Renal cortex interstitium (tissue), 11 donors: ENCODE measurements at regions not wholly inside any gene's neighbourhood (a gene's known extent, or its start where the extent isn't known, plus 50 kb on each side); places are given as distances from the start of the nearest gene placed in this dataset.

Source experiments
- DNase-seq, 11 donors: peaks; one replicate each; pipeline ENCODE4 v3.0.0-alpha.2; 2013; ENCODE audit warnings: low read depth in 9 of 11, low spot score in 4 of 11; ENCODE audit errors: extremely low read depth in 1 of 11

DNA sequence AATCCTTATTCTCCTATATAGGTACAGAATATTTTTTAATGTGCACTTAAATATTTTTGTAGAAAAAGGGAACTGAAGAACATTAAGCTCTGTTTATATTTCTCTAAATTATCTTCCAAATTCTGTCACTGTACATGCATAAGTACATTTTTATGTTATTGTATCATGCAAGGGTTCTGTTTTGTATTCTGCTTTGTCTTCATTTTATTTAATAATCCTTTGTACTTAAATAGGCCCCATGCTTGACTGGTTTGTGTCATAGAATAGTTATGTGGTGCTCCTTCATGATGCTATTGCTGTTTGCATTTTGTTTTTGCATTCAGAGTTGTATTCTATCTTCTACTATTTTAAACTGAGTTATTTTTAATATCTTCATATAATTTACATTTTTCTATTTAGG is 111.9 kb upstream of the EDNRA start:
- DNase-seq, result no peak

DNA sequence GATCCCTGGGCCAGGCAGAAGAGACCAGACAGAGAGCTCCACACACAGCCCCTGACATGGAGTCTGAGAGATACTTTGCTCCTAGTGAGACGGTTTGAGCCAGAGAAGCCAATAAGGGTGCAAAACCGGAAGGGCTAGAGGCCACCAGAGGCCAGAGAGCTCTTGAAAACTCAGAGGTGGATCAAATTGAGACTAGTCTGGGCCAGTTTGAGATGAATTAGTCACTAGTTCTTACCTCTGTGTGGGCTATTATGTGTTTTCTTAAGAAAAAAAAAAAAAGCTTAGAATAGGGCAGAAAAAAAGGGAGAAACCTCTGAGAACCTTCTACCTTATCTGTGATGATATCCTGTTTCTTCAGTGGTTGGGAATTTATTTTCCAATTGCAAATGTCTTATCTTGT is 110.4 kb upstream of the EDNRA start:
- no peak for DNase-seq

DNA sequence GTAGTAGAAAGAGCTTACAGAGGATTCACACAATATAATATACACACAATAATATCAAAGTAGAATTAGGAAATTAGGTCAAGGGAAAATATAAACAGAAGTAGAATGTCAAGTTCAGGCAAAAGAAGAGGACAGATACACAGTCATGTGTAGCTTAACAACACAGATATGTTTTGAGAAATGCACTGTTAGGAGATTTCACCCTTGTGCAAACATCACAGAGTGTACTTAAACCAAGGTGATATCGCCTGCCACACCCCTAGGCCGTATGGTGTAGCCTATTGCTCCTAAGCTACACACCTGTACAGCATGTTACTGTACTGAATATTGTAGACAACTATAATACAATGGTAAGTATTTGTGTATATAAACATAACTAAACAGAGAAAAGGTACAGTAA is 110.0 kb upstream of the EDNRA start:
- no peak for DNase-seq

DNA sequence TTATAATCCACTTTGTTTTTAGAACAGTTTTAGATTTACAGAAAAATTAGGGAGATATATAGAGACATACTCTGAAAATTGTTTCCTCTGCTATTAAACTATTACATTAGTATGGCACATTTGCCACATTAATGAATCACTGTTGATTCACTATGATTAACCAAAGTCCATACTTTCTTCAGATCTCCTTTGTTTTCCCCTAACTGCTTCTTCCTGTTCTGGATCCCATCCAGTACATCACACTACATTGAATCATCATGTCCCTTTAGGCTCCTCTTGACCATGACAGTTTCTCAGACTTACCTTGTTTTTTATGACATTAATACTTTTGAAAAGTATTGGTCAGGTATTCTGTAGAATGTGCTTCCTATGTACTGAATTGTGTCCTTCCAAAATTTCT is 109.2 kb upstream of the EDNRA start:
- DNase-seq, result no peak

DNA sequence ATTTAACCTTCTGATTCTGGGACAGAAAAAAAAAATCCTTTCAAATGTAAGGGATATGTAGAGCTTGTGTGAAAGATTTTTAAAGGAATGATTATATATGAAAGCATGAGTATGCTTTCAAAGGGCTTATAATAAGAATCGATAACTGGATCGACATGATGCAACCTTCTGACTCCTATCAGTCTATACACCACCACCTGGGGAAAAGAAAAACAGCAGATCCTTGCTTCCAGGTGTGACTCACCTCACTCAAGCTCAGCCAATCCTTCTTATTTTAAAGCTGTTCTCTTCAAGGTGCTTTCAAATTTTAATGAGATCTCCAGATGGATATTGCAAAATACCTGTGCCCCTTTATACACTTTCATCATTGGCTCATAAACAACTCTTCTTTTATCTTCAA is 102.1 kb upstream of the EDNRA start:
- DNase-seq, result no peak

DNA sequence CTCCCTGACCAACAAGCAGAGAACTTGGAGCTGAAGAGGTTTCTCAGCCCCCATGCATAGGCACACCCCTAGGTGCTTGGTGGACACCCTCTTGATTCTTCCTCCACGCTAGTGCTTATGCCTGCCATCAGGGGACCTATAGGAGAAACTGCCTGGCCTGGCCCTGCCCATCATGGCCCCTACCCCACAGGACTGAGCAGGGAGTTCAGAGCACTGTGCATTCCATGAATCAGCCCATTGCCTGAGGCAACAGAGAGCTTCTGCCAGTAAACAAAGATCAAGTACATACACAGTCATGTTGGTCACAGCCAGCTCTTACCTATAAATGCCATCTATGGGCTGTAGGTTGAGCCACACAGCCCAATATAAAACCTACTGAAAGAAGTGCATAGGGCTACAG is 99.1 kb upstream of the EDNRA start:
- no peak for DNase-seq

DNA sequence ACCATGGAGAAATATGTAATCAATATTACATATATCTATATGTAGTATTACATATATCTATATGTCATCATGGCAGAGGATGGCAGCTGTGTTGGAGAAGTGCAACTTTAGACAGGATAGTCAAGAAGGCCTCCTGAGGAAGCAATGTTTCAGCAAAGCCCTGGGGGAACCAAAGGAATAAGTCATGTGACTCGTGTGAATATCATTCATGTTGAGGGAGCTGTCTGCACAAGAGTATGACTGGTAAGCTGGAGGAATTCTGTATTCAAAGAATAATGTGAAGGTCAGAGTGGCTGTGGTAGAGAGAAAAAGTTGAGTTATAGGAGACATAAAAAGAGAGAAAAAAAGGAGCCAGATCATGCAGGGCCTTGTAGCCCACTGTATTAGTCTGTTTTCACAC is 92.9 kb upstream of the EDNRA start:
- DNase-seq, result no peak

DNA sequence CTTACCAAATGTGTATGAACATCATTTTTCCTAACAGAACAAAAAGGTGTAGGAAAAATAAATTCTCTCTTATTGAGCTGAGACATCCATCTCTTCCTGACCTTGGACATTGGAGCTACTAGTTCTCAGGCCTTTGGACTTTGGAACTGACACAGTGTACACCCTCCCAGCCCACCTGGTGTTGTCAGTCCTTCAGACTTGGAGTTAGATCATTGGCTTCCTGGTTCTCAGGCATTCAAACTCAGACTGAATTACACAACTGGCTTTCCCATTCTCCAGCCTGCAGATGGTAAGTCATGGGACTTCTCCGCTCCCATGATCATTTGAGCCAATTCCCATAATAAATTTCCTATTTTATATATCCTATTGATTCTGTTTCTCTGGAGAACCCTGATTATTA is 84.8 kb upstream of the EDNRA start:
- DNase-seq, result no peak

DNA sequence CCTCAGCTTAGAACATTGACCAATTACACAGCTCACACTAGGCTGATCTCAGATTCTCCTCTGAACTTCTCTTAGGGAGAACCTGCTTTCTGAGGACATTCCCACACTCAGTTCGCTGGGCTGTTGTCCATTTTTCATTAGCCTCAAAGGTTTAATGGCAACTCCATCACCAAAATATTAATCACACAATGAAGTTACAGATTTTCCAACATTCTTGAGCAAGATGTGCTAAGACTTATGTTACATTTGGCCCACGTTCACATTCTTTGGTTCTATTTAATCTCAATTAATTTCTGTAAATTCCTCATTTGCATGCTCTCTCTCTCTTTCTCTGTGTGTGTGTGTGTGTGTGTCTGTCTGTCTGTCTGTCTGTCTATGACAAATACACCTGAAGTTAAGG is 82.3 kb upstream of the EDNRA start:
- DNase-seq, result no peak

DNA sequence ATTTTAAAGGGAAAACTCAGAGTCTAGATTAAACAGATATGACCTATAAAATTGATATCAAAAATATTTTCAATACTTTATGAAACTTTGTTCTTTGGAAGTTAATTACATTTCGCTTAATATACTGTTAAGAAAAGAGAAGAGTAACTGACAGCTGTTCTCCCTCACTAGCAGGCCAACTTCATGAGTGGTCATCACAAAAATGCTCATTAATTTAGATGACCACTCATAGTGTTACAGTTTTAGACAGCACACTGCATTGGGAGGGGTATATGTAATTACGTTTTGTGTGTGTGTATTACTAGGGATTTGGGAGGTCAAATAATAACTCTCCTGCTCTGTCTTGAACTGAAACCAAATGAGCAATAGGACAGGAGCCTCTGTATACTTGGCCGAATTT is 80.2 kb upstream of the EDNRA start:
- DNase-seq, result no peak

DNA sequence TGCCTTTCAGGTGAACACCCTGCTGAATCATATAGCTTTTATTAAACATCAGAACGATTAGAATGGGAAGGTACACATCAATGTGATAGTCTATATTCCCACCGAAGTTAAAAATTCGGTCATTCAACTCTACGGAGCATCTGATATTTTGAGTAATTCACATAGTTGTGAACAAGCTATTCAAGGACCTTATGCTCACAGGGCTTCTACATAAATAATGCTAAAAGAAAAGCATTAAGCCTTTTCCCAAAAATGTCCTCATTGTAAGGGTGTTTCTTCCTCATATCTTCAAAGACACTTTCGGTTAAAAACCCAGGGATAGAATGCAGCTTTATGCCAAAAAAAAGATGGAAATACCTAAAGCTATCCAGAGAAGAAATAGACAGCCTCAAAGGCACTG is 79.7 kb upstream of the EDNRA start:
- no peak for DNase-seq

DNA sequence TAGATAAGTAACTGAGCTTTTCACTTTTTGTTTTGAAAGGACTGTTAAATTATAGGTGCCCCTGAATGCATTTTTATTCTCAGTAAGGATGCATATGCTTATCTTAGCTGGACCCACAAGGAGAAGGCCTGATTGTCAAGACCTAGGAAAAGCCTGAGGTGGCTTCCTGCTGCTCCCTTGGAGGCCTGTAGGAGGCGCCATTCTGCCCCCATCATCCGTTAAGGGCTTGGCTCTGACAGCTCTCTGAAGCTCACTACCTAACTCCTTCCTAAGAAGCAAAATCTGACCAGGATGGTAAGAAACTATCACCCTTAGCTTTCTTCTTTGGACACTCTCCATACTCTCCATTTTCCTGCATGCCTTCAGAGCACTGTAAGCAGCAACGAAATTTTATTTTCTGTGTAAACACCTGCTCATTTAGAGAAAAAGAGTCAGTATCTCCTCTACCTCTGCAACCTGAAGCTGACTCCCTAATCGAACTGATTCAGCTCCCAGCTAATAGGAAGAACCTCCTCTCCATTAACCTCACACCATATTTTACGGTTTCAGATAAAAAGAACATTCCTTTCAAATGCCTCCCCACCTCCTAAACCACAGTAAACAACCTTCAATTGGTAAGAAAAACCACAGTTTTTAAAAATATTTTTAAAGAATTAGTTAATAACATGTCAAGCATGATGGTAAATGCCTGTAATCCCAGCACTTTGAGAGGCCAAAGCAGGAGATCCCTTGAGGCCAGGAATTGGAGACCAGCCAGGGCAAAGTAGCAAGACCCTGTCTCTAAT is 73.4 kb upstream of the EDNRA start:
- no peak for DNase-seq

DNA sequence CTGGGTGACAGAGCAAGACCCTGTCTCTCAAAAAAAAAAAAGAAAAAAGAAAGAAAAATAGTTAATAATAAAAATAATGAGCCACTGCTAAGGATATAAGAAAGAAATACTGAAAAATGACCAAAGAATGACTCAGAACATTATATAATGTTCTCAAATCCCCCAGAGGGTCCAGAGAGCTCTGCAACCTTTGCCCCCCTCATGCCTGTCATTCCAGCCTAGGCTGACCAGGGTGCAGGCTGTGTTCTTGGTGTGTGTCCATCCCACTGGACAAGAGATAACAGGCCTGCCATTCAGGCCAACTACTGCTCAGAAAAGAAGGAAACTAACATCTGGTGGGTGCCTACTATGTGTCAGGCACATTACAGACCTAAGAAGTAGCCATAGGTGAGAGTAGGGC is 72.7 kb upstream of the EDNRA start:
- no peak for DNase-seq

DNA sequence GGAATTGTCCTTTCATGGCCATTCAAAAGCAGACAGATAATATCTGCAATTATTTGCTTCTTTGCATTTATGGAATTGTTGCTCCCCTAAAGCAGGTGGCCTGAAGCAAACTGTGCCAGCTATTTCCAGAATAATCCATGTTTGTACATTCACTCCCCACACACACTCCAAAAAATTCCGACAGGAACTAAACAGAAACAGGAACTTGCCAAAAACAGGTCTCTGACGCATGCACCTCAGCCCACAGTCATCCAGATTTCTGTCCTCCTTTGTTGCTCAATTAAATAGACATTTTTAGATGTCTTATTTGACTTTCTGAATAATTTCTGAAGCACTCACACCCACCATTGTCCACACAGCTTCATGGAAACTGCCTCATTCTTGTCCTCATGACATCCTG is 71.5 kb upstream of the EDNRA start:
- DNase-seq, result no peak

DNA sequence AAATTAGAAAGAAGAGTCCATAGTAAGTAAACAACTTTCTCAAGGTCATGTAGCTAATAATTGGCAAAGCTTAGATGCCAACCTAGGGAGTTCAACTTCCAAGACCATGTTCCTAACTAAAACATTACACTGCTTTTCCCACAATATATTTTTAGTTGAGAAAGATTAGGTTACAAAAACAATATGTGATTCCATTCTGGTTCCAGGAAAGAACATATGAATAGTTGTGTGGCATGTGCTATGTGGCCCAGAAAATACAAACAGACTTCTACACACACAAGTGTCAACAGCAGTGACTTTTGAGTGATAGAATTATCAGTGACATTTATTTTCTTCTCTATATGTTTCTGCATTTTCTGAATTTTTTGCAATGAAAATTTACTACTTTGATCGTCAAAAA is 62.7 kb upstream of the EDNRA start:
- DNase-seq, result no peak

DNA sequence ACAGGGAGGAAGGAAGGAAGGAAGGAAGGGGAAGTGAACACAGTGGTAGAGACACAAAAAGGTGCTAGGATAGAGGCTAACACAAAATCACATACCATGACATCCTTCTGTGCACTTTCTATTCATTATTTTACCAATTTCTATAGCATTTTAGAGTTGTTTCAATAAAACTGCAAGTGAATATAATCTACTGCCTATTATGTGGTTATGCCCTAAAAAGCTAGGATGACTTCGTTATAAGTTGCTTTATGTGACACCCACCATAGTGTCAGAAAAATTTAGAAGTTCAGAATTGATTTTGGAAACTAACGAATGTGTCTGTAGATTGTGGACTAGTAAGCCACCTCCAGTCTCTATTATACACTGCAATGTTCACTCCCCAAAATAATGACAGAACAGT is 59.4 kb upstream of the EDNRA start:
- DNase-seq, result no peak

DNA sequence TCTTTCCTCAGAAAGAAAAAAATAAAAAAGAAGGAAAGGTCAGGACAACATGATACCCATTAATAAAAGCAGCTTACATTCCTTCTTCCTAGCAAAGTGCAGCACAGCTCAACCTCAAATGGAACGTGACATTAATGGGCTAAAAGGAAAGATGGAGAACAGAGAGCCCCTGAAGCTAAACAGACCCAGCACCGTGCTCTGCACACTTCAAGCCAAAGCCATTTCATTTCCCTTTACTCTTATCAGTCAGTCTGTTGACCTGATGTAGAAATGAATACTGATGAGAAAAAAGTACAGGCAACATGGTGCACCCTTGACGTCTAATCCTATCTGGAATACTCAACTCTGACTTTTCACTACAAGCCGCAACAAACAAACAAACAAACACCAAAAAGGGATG is 57.7 kb upstream of the EDNRA start:
- DNase-seq, result no peak

DNA sequence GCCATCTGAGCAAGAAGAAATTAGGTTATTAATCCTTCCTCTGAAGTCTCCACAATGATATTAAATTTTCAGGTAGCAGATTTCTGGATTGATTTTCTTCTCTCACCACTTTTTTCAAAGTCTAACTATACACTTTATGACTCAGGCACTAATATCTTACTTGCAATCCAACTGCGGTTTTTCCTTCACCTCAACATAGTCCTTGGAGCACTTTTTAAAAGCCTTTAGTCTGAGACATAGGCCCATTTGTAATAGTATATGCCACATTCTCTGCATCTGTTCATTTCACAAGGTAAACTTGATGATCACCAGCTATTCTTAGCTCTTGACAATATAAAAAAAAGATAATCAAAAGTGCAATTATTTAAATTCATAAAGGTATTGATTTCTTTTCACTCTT is 55.9 kb upstream of the EDNRA start:
- DNase-seq, result no peak

DNA sequence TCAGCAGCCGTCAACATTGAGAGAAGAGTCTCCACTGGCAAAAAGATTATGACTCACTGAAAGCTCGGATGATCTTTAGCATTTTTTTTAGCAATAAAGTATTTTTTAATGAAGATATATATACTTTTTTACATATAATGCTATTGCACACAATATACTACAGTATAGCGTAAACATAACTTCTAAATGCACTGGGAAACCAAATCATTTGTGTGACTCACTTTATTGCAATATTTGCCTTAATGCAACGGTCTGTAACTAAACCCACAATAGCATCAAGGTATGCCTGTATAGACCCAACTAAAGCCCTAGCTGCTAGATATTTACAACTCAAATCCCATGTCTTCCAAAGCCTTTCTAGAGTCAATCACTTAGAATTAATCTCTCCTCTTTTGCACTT is 52.3 kb upstream of the EDNRA start:
- DNase-seq, result no peak

DNA sequence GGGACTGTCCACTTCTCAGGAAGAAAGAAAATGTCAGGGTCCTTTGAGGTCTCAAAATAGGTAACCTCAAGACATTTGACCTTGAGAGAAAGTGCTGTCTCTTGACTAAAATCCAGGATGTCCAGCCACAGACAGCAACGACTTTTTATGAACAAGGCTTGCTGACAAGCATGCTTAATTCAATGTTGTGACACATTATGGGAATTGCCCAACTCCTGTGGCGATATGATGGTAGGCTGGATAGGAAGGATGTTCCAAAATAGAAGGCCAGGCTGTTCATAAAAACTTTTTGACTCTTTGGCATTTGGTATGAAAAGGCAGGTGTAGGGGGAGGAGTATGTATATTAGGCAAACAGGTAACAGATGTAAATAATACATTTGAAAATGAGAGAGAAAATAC is 50.8 kb upstream of the EDNRA start:
- DNase-seq, result no peak
